ENCODE measurements at regions not wholly inside any gene's neighbourhood (a gene's known extent, or its start where the extent isn't known, plus 50 kb on each side); places are given as distances from the start of the nearest gene placed in this dataset.

DNA sequence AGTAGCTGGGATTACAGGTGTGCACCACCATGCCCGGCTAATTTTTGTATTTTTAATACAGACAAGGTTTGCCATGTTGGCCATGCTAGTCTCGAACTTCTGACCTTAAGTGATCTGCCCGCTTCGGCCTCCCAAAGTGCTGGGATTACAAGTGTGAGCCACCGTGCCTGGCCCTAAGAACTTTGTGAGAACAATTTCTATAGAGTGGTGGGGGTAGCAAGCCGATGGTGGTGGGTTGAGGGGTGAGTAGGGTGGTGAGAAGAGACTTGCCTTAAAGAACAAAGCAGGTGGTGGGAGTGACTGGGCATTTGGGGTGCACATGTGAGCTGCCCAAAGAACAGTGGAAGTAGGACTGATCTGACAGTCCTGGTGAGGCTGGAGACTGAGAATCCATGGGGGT lies 76.0 kb upstream of the ASB18 start:
- TF ChIP-seq, protein P1, sequence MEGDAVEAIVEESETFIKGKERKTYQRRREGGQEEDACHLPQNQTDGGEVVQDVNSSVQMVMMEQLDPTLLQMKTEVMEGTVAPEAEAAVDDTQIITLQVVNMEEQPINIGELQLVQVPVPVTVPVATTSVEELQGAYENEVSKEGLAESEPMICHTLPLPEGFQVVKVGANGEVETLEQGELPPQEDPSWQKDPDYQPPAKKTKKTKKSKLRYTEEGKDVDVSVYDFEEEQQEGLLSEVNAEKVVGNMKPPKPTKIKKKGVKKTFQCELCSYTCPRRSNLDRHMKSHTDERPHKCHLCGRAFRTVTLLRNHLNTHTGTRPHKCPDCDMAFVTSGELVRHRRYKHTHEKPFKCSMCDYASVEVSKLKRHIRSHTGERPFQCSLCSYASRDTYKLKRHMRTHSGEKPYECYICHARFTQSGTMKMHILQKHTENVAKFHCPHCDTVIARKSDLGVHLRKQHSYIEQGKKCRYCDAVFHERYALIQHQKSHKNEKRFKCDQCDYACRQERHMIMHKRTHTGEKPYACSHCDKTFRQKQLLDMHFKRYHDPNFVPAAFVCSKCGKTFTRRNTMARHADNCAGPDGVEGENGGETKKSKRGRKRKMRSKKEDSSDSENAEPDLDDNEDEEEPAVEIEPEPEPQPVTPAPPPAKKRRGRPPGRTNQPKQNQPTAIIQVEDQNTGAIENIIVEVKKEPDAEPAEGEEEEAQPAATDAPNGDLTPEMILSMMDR (IDR thresholded peaks at IDR 0.05), result no peak
- no peak for TF ChIP-seq POLR2A (IDR thresholded peaks at IDR 0.05)
